ENCODE measurements at regions not wholly inside any gene's neighbourhood (a gene's known extent, or its start where the extent isn't known, plus 50 kb on each side); places are given as distances from the start of the nearest gene placed in this dataset.

DNA sequence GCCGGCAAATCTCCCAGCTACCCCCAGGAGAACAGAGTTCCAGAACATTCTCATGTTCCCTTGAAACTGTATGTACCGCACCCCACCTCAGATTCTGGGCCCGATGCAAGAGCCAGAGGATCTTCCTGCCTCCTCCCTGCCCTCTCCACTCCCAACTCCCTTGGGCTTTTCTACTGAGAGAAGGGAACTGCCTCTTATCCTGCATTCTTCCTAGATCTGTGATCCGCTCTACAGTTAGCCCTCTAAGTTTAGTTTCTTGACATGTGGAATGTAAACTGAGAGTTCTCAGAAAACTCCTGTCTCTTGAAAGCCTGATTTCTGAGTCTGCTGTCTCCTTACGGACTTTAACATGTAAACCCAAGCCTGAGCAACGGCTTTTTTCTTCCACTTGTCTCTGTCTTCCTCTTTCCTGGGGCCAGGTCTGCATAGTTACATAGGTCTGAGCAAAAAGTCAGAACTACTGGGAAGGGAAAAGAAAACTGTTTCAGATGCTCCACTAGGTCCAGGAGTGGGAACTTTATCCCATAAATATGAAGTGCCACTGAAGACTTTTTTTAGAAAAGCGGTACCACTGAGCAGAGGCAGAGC, 86.5 kb upstream of the TNFAIP3 start:
- DNase-seq (ENCODE audit: low read depth), result peak; percentile 64
- TF ChIP-seq, protein P1, sequence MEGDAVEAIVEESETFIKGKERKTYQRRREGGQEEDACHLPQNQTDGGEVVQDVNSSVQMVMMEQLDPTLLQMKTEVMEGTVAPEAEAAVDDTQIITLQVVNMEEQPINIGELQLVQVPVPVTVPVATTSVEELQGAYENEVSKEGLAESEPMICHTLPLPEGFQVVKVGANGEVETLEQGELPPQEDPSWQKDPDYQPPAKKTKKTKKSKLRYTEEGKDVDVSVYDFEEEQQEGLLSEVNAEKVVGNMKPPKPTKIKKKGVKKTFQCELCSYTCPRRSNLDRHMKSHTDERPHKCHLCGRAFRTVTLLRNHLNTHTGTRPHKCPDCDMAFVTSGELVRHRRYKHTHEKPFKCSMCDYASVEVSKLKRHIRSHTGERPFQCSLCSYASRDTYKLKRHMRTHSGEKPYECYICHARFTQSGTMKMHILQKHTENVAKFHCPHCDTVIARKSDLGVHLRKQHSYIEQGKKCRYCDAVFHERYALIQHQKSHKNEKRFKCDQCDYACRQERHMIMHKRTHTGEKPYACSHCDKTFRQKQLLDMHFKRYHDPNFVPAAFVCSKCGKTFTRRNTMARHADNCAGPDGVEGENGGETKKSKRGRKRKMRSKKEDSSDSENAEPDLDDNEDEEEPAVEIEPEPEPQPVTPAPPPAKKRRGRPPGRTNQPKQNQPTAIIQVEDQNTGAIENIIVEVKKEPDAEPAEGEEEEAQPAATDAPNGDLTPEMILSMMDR (IDR thresholded peaks at IDR 0.05; ENCODE audit: insufficient read depth, low read depth, low read length), result no peak
- H3K4me3 ChIP-seq (ENCODE audit: low read depth, low read length), result no peak overlapping the region

DNA sequence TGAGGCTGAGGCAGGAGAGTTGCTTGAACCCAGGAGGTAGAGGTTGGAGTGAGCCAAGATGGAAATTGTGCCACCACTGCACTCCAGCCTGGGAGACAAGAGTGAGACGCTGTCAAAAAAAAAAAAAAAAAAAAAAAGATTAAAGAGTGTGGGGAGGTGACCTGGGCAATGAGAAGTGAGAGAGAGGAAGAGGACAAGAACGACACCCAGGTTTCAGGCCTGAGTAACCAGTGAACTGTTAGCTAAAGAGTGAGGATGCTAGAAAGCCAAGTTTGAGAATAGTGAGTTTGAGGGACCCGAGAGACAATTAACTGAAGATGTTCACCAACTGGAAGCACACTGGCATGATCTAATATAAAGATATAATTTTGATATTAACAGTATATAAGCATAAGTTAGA, 85.4 kb upstream of the TNFAIP3 start:
- TF ChIP-seq, protein P1 (IDR thresholded peaks at IDR 0.05; ENCODE audit: insufficient read depth, low read depth, low read length), result no peak
- DNase-seq (ENCODE audit: low read depth), result no peak
- no peak overlapping the region for H3K4me3 ChIP-seq (ENCODE audit: low read depth, low read length)

DNA sequence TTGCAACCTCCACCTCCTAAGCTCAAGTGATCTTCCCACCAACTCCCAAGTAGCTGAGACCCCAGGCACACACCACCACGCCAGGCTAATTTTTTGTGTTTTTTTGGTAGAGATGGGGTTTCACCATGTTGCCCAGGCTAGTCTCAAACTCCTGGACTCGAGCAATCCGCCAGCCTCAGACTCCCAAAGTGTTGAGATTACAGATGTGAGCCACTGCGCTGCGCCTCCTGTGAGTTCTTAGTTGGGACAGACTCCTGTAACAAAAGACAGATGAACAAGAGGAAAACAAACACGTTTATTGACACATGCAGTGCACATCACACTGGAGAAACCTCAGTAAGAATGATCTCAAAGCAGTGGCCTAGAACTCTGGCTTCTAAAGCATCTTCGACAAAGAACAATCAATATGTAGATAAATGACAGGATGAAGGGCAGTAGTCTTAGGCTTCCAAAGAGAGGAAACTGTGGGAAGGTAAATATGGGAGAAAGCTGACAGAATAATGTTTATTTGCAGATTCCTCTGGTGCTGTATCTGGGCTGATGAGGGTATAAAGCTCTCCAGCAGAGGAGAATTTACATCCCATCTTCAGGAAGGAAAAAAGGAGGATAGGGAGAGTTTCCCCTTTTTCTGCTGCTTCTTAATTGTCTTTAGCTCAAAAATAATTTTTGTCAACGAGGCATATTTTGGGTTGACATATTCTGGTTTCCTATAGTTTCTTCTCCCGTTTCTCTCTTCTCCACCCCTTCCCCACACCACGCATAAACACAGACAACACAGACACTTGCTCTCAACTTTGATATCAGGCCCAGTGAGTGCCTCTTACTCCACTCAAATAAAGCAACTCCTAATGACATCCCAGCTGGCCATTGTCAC, 84.7 kb upstream of the TNFAIP3 start:
- TF ChIP-seq, protein P1 (IDR thresholded peaks at IDR 0.05; ENCODE audit: insufficient read depth, low read depth, low read length), result no peak
- no peak for DNase-seq (ENCODE audit: low read depth)
- no peak overlapping the region for H3K4me3 ChIP-seq (ENCODE audit: low read depth, low read length)

DNA sequence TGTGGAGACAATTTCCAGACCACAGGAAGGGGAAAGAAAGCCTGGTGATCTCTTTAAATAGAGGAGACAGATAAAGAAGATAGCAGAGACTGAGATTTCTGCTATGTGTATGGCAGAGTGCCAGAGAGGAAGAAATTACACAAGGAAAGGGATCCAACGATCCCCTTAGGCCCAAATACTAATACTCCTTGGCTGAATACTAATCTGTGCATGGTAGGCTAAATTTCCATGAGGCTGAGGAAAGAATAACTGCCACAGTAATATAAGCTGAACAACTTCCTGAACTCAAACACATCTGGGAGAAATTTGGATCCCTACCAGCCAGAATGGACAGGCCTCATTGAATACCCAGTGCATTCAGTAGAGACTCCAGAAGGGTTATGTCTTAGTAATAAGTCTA, 83.3 kb upstream of the TNFAIP3 start:
- no peak overlapping the region for H3K4me3 ChIP-seq (ENCODE audit: low read depth, low read length)
- TF ChIP-seq, protein P1 (IDR thresholded peaks at IDR 0.05; ENCODE audit: insufficient read depth, low read depth, low read length), result no peak
- DNase-seq (ENCODE audit: low read depth), result peak; percentile 40

DNA sequence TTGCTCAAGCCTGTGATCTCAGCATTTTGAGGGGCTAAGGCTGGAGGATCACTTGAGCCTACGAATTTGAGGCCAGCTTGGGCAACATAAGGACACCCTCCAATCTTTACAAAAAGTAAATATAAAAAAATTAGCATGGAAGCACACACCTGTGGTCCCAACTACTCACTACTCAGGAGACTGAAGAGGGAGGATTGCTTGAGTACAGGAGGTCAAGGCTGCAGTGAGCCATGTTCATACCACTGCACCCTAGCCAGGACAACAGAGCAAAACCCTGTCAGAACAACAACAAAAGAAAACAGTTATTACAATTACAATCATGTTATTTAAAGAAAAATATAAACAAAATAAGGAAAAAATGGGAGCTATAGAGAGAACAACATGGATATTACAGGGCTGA, 82.5 kb upstream of the TNFAIP3 start:
- no peak for DNase-seq (ENCODE audit: low read depth)
- TF ChIP-seq, protein P1 (IDR thresholded peaks at IDR 0.05; ENCODE audit: insufficient read depth, low read depth, low read length), result no peak
- H3K4me3 ChIP-seq (ENCODE audit: low read depth, low read length), result no peak overlapping the region

DNA sequence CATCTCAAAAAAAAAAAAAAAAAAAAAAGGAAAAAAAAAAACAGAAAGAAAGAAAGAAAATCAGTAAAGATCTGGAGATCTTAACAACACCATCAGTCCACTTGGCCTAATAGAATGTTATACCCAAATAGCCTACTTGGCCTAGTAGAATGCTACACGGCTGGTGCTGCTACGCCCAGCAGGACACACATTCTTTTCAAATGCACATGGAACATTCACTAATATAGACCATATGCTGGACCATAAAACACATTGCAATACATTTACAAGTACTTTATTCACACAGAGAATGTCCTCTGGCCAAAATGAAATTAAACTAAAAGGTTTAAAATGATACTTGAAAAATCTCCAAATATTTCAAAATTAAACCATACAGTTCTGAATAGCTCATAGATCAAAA, 80.0 kb upstream of the TNFAIP3 start:
- no peak overlapping the region for H3K4me3 ChIP-seq (ENCODE audit: low read depth, low read length)
- no peak for DNase-seq (ENCODE audit: low read depth)
- TF ChIP-seq, protein P1 (IDR thresholded peaks at IDR 0.05; ENCODE audit: insufficient read depth, low read depth, low read length), result no peak
